ENCODE measurements at regions not wholly inside any gene's neighbourhood (a gene's known extent, or its start where the extent isn't known, plus 50 kb on each side); places are given as distances from the start of the nearest gene placed in this dataset.

- TF ChIP-seq POLR2A (IDR thresholded peaks at IDR 0.05): no peak
- TF ChIP-seq CTCF (IDR thresholded peaks at IDR 0.05): no peak
- H3K4me3 ChIP-seq: no peak overlapping the region
- no peak overlapping the region for H3K27ac ChIP-seq
- H3K9me3 ChIP-seq: no peaks in the 10 kb centered on the region
- intact Hi-C loops (cut with DNase I): no loop called here
- H3K27me3 ChIP-seq: no peaks in the 10 kb centered on the region
- WGBS, 4 donors: 81 to 90% (median 83%) methylated on average over 2 of the region's 2 CpGs
- ATAC-seq: no peak
- no peaks in the 10 kb centered on the region for H3K4me1 ChIP-seq
- DNase-seq: no peak
- H3K36me3 ChIP-seq: no peaks in the 10 kb centered on the region
These were observed 371.3 kb downstream of the GPM6A start for GRCh38 chr4:175440786-175441185.

GRCh38 chr4:175441256-175441655 lies 370.8 kb downstream of the GPM6A start:
- TF ChIP-seq CTCF (IDR thresholded peaks at IDR 0.05) (no peak), POLR2A (IDR thresholded peaks at IDR 0.05) (no peak)
- no peak for ATAC-seq
- Histone ChIP-seq H3K36me3 (no peaks in the 10 kb centered on the region), H3K9me3 (no peaks in the 10 kb centered on the region), H3K4me3 (no peak overlapping the region), H3K27ac (no peak overlapping the region), H3K4me1 (no peaks in the 10 kb centered on the region), H3K27me3 (no peaks in the 10 kb centered on the region)
- intact Hi-C loops (cut with DNase I): no loop called here
- no peak for DNase-seq
- WGBS, 4 donors: 84 to 86% (median 85%) methylated on average over 7 of the region's 7 CpGs

GRCh38 chr4:175443547-175443946 lies 368.5 kb downstream of the GPM6A start:
- DNase-seq (no peak), ATAC-seq (no peak)
- no peak for TF ChIP-seq POLR2A (IDR thresholded peaks at IDR 0.05)
- no peak for TF ChIP-seq CTCF (IDR thresholded peaks at IDR 0.05)
- no peak overlapping the region for H3K27ac ChIP-seq
- H3K27me3 ChIP-seq: no peaks in the 10 kb centered on the region
- intact Hi-C loops (cut with DNase I): no loop called here
- 37 to 82% (median 55%) methylated on average over 2 to 3 of the region's 3 CpGs for WGBS, 4 donors
- no peak overlapping the region for H3K4me3 ChIP-seq
- H3K4me1 ChIP-seq: no peaks in the 10 kb centered on the region
- no peaks in the 10 kb centered on the region for H3K9me3 ChIP-seq
- no peaks in the 10 kb centered on the region for H3K36me3 ChIP-seq

- TF ChIP-seq POLR2A (IDR thresholded peaks at IDR 0.05) (no peak), CTCF (IDR thresholded peaks at IDR 0.05) (no peak)
- Histone ChIP-seq H3K9me3 (no peaks in the 10 kb centered on the region), H3K27ac (no peak overlapping the region), H3K27me3 (no peaks in the 10 kb centered on the region), H3K4me1 (no peaks in the 10 kb centered on the region), H3K4me3 (no peak overlapping the region), H3K36me3 (no peaks in the 10 kb centered on the region)
- ATAC-seq (no peak), DNase-seq (no peak)
- intact Hi-C loops (cut with DNase I): no loop called here
- 79 to 88% (median 83%) methylated on average over 4 of the region's 4 CpGs for WGBS, 4 donors
These were observed 367.6 kb downstream of the GPM6A start for GRCh38 chr4:175444512-175444911.
